Thoracic aorta (tissue), 2 donors: ENCODE measurements at regions not wholly inside any gene's neighbourhood (a gene's known extent, or its start where the extent isn't known, plus 50 kb on each side); places are given as distances from the start of the nearest gene placed in this dataset.

Experiments
- ATAC-seq: fragments of 150-250 bp; one replicate; pipeline ENCODE4 v1.8.0; 2017; ENCODE audit warnings: low read depth; ENCODE audit not compliant: insufficient number of reproducible peaks, low FRiP score
- DNase-seq: peaks from one replicate; pipeline ENCODE4 v3.0.0-alpha.2; 2020; ENCODE audit warnings: low spot score
- H3K27ac ChIP-seq, 2 donors: fragments of 200-600 bp; sonication (generic); 1 replicate in 1 of 2; 2 replicates in 1 of 2; pipeline ENCODE4 v1.5.1; 2016; ENCODE audit warnings: mild to moderate bottlenecking in 2 of 2, moderate library complexity in 2 of 2
- H3K27me3 ChIP-seq: fragments of 200-600 bp; sonication (generic); replicated peaks from 2 replicates; pipeline ENCODE4 v1.6.0; 2016; ENCODE audit warnings: mild to moderate bottlenecking; ENCODE audit not compliant: insufficient read depth
- H3K36me3 ChIP-seq: fragments of 200-600 bp; sonication (generic); one replicate; pipeline ENCODE4 v1.5.1; 2016
- H3K4me1 ChIP-seq, 2 donors: fragments of 200-600 bp; sonication (generic); 1 replicate in 1 of 2; 2 replicates in 1 of 2; pipeline versions ENCODE4 v1.5.1 to v1.6.0; 2016; ENCODE audit warnings: low read depth in 2 of 2, mild to moderate bottlenecking in 1 of 2; ENCODE audit not compliant: control insufficient read depth in 1 of 2
- H3K4me3 ChIP-seq: fragments of 200-600 bp; sonication (generic); 2 replicates; pipeline ENCODE4 v1.5.1; 2016; ENCODE audit warnings: mild to moderate bottlenecking
- H3K9me3 ChIP-seq: fragments of 200-600 bp; sonication (generic); 2 replicates; pipeline ENCODE4 v1.5.1; 2016
- TF ChIP-seq, protein P1 (sequence below): fragments of 200-600 bp; sonication (generic); IDR thresholded peaks from one replicate; pipeline ENCODE4 v1.5.1; 2019; ENCODE audit warnings: antibody characterized with exemption

DNA sequence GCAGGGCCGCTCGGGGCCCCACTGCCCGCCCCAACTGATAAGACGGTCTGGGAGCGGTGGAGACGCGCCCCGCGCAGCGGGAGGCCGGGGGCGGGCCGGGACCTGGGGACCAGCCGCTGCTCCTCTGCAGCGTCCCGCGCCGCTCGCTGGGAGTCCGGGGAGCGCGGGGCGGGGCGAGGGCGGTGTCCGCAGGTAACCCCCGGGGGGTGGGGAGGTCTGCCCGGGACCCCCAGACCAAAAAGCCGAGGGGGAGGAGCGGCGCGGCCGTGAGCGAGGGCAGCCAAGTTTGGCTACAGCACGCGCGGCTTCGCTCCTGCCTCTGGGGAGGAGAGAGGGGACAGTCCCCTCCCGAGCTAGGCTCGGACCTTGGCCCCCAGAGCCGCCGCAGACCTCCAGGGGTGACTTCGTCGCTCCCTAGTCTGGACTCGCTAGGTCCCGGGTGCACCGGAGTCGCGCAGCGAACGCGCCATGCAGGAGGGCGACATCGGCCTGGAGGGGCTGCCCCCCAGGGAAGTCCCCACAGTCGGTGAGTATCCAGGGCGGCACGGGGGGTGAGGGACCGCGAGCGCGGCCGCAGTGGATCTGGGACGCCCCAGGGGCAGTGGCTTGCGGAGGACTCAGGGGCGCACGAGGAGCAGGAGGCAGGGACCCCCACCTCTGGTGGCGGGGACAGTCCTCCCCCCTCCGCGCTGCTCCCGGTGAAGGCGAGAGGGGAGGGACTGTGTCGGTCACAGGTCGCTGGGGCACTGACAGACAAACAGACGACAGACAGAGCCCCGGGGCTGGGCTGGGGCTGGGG is 92.3 kb upstream of the ANO1 start:
- TF ChIP-seq, protein P1, sequence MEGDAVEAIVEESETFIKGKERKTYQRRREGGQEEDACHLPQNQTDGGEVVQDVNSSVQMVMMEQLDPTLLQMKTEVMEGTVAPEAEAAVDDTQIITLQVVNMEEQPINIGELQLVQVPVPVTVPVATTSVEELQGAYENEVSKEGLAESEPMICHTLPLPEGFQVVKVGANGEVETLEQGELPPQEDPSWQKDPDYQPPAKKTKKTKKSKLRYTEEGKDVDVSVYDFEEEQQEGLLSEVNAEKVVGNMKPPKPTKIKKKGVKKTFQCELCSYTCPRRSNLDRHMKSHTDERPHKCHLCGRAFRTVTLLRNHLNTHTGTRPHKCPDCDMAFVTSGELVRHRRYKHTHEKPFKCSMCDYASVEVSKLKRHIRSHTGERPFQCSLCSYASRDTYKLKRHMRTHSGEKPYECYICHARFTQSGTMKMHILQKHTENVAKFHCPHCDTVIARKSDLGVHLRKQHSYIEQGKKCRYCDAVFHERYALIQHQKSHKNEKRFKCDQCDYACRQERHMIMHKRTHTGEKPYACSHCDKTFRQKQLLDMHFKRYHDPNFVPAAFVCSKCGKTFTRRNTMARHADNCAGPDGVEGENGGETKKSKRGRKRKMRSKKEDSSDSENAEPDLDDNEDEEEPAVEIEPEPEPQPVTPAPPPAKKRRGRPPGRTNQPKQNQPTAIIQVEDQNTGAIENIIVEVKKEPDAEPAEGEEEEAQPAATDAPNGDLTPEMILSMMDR: no peak
- H3K4me1 ChIP-seq: peaks cover 28 to 82% of the 10 kb centered on the region in 2 donors
- peak overlapping the region; percentile 75 for H3K4me3 ChIP-seq
- H3K36me3 ChIP-seq: no peaks in the 10 kb centered on the region
- no peaks in the 10 kb centered on the region for H3K9me3 ChIP-seq
- ATAC-seq (no peak), DNase-seq (no peak)
- peak overlapping the region; percentile 92 to 96 for H3K27ac ChIP-seq
- H3K27me3 ChIP-seq: no peaks in the 10 kb centered on the region

DNA sequence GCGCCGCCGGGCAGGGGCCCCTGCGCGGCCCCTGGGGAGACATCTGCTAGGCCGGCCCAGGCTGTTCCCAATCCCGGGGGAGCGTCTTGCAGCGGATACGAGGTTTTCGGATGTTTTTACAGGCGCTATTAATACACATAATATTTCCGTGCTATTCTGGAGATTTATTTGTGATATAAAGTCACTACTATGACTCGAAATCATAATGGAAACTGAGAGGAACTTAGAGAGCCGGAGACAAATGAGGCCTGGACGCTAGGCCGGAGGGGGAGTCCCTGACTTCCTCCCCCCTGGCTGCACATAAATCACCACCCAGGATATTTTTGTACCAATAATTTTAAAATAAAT is 91.7 kb upstream of the ANO1 start:
- Histone ChIP-seq H3K4me1 (peaks cover 28 to 79% of the 10 kb centered on the region in 2 donors), H3K9me3 (no peaks in the 10 kb centered on the region), H3K27ac (peak overlapping the region; percentile 92 to 96), H3K4me3 (peak overlapping the region; percentile 75), H3K27me3 (no peaks in the 10 kb centered on the region), H3K36me3 (no peaks in the 10 kb centered on the region)
- no peak for DNase-seq
- TF ChIP-seq, protein P1: no peak
- ATAC-seq: peak; percentile 20

DNA sequence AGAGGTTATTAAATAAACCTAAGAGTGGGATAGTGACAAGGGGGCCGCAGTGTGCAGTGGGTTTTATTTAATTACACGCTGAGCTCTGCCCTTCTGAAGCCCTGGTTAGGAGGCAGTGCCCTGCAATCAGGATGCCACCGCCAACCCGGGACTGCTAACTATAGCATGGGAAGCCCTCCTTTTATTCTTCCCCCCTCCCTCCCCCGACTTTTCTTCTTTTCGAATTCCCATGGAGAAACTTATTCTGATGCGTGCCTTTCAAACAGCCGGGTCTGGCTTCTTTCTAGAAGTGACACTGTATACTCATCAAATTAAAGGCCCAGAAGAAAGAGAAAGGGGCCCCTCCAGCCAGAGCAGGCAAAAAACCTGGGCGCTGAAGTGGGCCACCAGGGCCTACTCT is 91.3 kb upstream of the ANO1 start:
- peak overlapping the region; percentile 75 for H3K4me3 ChIP-seq
- no peak for DNase-seq
- H3K27ac ChIP-seq: peak overlapping the region; percentile 92 to 96
- H3K27me3 ChIP-seq: no peaks in the 10 kb centered on the region
- TF ChIP-seq, protein P1: no peak
- no peak for ATAC-seq
- no peaks in the 10 kb centered on the region for H3K36me3 ChIP-seq
- H3K9me3 ChIP-seq: no peaks in the 10 kb centered on the region
- peaks cover 28 to 75% of the 10 kb centered on the region in 2 donors for H3K4me1 ChIP-seq

DNA sequence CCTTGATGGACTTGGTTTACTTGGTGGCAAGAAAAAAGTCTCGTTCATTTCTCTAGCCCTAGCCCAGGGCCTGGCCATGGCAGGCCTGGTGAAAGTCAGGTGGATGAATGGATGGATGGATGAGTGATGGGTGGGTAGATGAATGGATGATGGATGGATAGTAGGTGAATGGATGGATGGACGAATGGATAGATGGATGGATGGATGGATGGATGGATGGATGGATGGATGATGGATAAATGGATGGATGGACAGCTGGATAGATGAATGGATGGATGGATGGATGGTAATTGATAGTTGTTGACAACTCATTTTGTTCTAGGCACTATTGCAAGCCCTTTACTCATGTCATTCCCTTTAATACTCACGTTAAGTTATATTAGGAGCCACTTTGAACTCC is 86.1 kb upstream of the ANO1 start:
- no peak for ATAC-seq
- H3K27me3 ChIP-seq: no peaks in the 10 kb centered on the region
- H3K36me3 ChIP-seq: no peaks in the 10 kb centered on the region
- no peaks in the 10 kb centered on the region for H3K9me3 ChIP-seq
- TF ChIP-seq, protein P1: no peak
- peaks cover 3 to 32% of the 10 kb centered on the region in 2 donors for H3K4me1 ChIP-seq
- DNase-seq: no peak
- no peak overlapping the region for H3K27ac ChIP-seq
- H3K4me3 ChIP-seq: no peak overlapping the region

DNA sequence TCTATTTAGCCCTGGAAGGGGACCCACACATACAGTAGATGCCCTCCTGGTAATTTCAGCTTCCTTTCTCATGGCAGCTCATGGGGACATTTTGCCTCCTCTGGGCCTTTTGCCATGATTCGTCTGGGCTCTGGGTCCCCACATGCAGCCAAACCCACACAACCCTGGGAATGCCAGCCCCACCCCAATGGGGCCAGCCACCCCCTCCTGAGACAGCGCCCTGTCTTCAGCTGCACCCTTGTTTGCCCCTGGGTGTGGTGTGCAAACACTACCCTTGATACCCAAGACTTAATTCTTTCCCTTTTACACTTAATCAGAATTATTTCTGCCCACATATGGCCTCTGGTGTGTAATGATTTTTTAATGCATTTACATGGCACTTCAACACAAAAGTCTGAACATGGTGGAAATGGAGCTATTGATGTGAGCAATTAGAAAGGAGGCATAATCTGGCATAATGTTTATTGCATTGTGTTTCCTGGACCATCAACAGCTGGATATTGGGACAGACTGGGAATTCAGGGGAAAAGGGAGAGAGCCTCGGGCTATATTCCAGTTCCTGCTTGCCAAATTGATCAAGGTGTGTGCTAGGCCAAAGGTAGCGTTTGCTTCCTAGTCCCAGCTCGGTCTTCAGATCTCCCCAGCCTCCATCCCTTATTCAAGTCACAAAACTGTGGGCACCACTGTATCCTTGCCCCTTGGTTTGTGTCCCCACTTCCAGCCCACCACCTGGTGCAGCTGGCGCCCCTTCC is 85.0 kb upstream of the ANO1 start:
- DNase-seq (no peak), ATAC-seq (no peak)
- TF ChIP-seq, protein P1: no peak
- Histone ChIP-seq H3K9me3 (no peaks in the 10 kb centered on the region), H3K27me3 (no peaks in the 10 kb centered on the region), H3K27ac (no peak overlapping the region), H3K4me3 (no peak overlapping the region), H3K4me1 (peaks cover 0 to 21% of the 10 kb centered on the region in 2 donors), H3K36me3 (no peaks in the 10 kb centered on the region)
